ENCODE measurements at regions not wholly inside any gene's neighbourhood (a gene's known extent, or its start where the extent isn't known, plus 50 kb on each side); places are given as distances from the start of the nearest gene placed in this dataset.

DNA sequence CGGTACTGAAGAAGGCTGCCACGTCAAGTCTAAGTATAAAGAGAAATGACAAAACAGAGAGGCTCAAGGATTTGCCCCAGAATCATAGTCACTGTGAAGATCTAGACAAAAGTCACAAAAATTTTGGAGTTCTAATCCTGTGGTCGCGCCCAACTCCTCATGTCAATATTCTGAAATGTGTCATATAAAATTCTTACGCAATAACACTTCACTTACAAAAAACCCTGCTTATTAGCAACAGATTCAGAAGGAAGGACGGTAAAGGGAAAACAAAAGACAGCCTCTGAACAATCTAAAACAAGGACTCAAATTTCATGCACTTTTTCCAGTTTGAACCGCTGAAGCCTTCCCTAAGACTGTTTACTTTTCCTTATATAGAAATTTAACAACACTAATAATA is 94.7 kb downstream of the TSPAN8 start (continued):
- TF ChIP-seq, protein P1, sequence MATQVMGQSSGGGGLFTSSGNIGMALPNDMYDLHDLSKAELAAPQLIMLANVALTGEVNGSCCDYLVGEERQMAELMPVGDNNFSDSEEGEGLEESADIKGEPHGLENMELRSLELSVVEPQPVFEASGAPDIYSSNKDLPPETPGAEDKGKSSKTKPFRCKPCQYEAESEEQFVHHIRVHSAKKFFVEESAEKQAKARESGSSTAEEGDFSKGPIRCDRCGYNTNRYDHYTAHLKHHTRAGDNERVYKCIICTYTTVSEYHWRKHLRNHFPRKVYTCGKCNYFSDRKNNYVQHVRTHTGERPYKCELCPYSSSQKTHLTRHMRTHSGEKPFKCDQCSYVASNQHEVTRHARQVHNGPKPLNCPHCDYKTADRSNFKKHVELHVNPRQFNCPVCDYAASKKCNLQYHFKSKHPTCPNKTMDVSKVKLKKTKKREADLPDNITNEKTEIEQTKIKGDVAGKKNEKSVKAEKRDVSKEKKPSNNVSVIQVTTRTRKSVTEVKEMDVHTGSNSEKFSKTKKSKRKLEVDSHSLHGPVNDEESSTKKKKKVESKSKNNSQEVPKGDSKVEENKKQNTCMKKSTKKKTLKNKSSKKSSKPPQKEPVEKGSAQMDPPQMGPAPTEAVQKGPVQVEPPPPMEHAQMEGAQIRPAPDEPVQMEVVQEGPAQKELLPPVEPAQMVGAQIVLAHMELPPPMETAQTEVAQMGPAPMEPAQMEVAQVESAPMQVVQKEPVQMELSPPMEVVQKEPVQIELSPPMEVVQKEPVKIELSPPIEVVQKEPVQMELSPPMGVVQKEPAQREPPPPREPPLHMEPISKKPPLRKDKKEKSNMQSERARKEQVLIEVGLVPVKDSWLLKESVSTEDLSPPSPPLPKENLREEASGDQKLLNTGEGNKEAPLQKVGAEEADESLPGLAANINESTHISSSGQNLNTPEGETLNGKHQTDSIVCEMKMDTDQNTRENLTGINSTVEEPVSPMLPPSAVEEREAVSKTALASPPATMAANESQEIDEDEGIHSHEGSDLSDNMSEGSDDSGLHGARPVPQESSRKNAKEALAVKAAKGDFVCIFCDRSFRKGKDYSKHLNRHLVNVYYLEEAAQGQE (IDR thresholded peaks at IDR 0.05; ENCODE audit: unreplicated experiment), result no peak
- TF ChIP-seq ZNF331 (CRISPR knock-in tag; IDR thresholded peaks at IDR 0.05; ENCODE audit: low read depth), result no peak

DNA sequence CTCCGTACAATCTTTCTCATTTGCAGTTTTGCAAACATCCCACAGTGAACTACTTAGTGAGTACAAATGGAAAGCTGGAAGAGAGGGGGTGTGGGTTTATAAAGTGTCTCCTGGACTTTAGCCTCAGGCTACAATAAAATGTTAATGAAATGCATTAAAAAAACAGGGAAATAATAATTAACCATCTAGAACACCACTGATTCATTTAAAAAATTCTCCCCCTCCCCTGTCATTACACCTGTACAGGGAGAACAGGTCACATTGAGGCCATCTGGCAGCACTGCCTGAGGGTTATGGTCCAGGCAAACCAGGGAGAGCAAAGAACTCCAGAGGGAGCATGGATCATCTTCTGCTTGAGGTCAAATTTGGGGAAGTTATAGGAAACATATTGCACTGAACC is 96.3 kb downstream of the TSPAN8 start:
- H3K9me3 Mint-ChIP-seq, result no peaks in the 10 kb centered on the region
- H3K4me2 ChIP-seq, result no peak overlapping the region
- H3K27ac ChIP-seq (ENCODE audit: low read depth), result no peak overlapping the region
- H3K4me1 ChIP-seq (ENCODE audit: insufficient read depth), result no peaks in the 10 kb centered on the region
- no peaks in the 10 kb centered on the region for H3K36me3 Mint-ChIP-seq (ENCODE audit: low read depth)
- ATAC-seq, result no peak
- H3K4me3 Mint-ChIP-seq, result no peak overlapping the region
- no peak for DNase-seq (ENCODE audit: low spot score)
- peaks cover 15% of the 10 kb centered on the region for H3K9me2 ChIP-seq (ENCODE audit: insufficient read depth)
- no peaks in the 10 kb centered on the region for H3K27me3 Mint-ChIP-seq (ENCODE audit: insufficient read depth, low read depth, poor library complexity)
- no peaks in the 10 kb centered on the region for H3K4me1 Mint-ChIP-seq
- no peak for TF ChIP-seq POLR2AphosphoS5 (IDR thresholded peaks at IDR 0.05; ENCODE audit: low read depth)
- no peak for TF ChIP-seq CREB1 (CRISPR knock-in tag; IDR thresholded peaks at IDR 0.05; ENCODE audit: low read depth)
- TF ChIP-seq EZH2 (IDR thresholded peaks at IDR 0.05; ENCODE audit: low read depth, unreplicated experiment), result no peak
- H3K27me3 ChIP-seq (ENCODE audit: insufficient read depth), result no peaks in the 10 kb centered on the region
- H3F3A ChIP-seq (replicated peaks; ENCODE audit: low read depth), result no peaks in the 10 kb centered on the region
- H4K20me1 ChIP-seq (replicated peaks; ENCODE audit: insufficient read depth), result no peaks in the 10 kb centered on the region
- H3K36me3 ChIP-seq (ENCODE audit: insufficient read depth), result no peaks in the 10 kb centered on the region
- no peak overlapping the region for H3K4me3 ChIP-seq
- no peaks in the 10 kb centered on the region for H3K79me2 ChIP-seq (replicated peaks; ENCODE audit: insufficient read depth)
- H2AFZ ChIP-seq, result no peak overlapping the region
- H3K27ac Mint-ChIP-seq, result no peak overlapping the region

DNA sequence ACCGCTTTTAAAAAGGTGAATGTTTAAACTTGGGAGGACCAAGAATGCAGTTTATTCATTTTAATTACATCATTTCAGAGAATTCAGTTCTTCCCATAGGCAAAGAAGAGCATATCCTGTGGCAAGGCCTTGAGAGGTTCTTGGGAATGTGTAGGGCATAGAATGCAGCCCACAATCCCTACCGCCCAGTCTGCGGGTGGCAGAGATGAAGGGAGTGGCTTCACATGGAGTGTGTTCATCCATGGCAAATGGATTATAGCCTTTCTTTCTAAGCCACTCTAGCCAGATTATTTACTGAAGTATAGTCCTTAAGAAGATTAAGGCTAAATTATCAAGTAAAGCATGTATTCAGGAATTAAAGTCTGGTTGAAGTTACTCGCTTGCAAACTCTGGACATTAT is 97.4 kb downstream of the TSPAN8 start:
- Mint-ChIP-seq H3K27me3 (ENCODE audit: insufficient read depth, low read depth, poor library complexity) (no peaks in the 10 kb centered on the region), H3K4me3 (no peak overlapping the region), H3K4me1 (no peaks in the 10 kb centered on the region), H3K36me3 (ENCODE audit: low read depth) (no peaks in the 10 kb centered on the region), H3K9me3 (no peaks in the 10 kb centered on the region), H3K27ac (no peak overlapping the region)
- ATAC-seq (no peak), DNase-seq (ENCODE audit: low spot score) (no peak)
- Histone ChIP-seq H2AFZ (no peak overlapping the region), H3K4me2 (no peak overlapping the region), H3K27ac (ENCODE audit: low read depth) (no peak overlapping the region), H3K36me3 (ENCODE audit: insufficient read depth) (no peaks in the 10 kb centered on the region), H4K20me1 (replicated peaks; ENCODE audit: insufficient read depth) (no peaks in the 10 kb centered on the region), H3K4me1 (ENCODE audit: insufficient read depth) (no peaks in the 10 kb centered on the region), H3K27me3 (ENCODE audit: insufficient read depth) (no peaks in the 10 kb centered on the region), H3K4me3 (no peak overlapping the region), H3K79me2 (replicated peaks; ENCODE audit: insufficient read depth) (no peaks in the 10 kb centered on the region), H3F3A (replicated peaks; ENCODE audit: low read depth) (no peaks in the 10 kb centered on the region), H3K9me2 (ENCODE audit: insufficient read depth) (peaks cover 15% of the 10 kb centered on the region)
- TF ChIP-seq STAT1 (IDR thresholded peaks at IDR 0.05; ENCODE audit: unreplicated experiment), result no peak
- TF ChIP-seq ZNF114 (CRISPR knock-in tag; IDR thresholded peaks at IDR 0.05), result no peak
- TF ChIP-seq, protein P1 (IDR thresholded peaks at IDR 0.05; ENCODE audit: unreplicated experiment), result no peak
- no peak for TF ChIP-seq NANOG (IDR thresholded peaks at IDR 0.05; ENCODE audit: borderline replicate concordance)
- TF ChIP-seq, protein P2, sequence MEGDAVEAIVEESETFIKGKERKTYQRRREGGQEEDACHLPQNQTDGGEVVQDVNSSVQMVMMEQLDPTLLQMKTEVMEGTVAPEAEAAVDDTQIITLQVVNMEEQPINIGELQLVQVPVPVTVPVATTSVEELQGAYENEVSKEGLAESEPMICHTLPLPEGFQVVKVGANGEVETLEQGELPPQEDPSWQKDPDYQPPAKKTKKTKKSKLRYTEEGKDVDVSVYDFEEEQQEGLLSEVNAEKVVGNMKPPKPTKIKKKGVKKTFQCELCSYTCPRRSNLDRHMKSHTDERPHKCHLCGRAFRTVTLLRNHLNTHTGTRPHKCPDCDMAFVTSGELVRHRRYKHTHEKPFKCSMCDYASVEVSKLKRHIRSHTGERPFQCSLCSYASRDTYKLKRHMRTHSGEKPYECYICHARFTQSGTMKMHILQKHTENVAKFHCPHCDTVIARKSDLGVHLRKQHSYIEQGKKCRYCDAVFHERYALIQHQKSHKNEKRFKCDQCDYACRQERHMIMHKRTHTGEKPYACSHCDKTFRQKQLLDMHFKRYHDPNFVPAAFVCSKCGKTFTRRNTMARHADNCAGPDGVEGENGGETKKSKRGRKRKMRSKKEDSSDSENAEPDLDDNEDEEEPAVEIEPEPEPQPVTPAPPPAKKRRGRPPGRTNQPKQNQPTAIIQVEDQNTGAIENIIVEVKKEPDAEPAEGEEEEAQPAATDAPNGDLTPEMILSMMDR (conservative IDR thresholded peaks at IDR 0.05; ENCODE audit: low read depth in 2 of 2), result no peak
